HepG2 (cell line): ENCODE measurements at regions not wholly inside any gene's neighbourhood (a gene's known extent, or its start where the extent isn't known, plus 50 kb on each side); places are given as distances from the start of the nearest gene placed in this dataset.

Experiments used
- AFF4 ChIP-seq: sonication (generic); formaldehyde crosslinking; IDR thresholded peaks from 2 replicates; pipeline ENCODE4 v1.4.0; 2020; ENCODE audit warnings: missing genetic modification reagents
- BCL6 ChIP-seq: IDR thresholded peaks from 2 replicates; pipeline ENCODE4 v1.6.1; 2016; ENCODE audit warnings: missing genetic modification reagents, missing compliant biosample characterization
- CAMTA2 ChIP-seq: sonication (generic); formaldehyde crosslinking; IDR thresholded peaks from 2 replicates; pipeline ENCODE4 v1.4.0; 2020; ENCODE audit warnings: mild to moderate bottlenecking, missing genetic modification reagents, borderline replicate concordance
- CHD4 ChIP-seq: fragments of 200-600 bp; sonication (generic); IDR thresholded peaks from 2 replicates; pipeline ENCODE4 v1.7.0; 2017; ENCODE audit warnings: mild to moderate bottlenecking, low read length, borderline replicate concordance
- CTCF ChIP-seq: sonication (generic); formaldehyde crosslinking; IDR thresholded peaks from 2 replicates; pipeline ENCODE4 v1.5.0; 2020; ENCODE audit warnings: mild to moderate bottlenecking, missing genetic modification reagents, moderate library complexity
- GTF3A ChIP-seq: sonication (generic); formaldehyde crosslinking; conservative IDR thresholded peaks from 2 replicates; pipeline ENCODE4 v1.4.0; 2020; ENCODE audit warnings: mild to moderate bottlenecking, missing genetic modification reagents
- JUNB ChIP-seq: sonication (generic); formaldehyde crosslinking; IDR thresholded peaks from 2 replicates; pipeline ENCODE4 v1.8.0; 2022; ENCODE audit warnings: missing genetic modification reagents, mild to moderate bottlenecking, borderline replicate concordance
- MAZ ChIP-seq, 2 experiments: sonication (generic) in 1 of 2; formaldehyde crosslinking in 1 of 2; IDR thresholded peaks; 2 replicates each; pipeline versions ENCODE4 v1.5.0 to v1.6.1; 2012 to 2020; ENCODE audit warnings: low read depth in 2 of 2, mild to moderate bottlenecking in 2 of 2, borderline replicate concordance in 1 of 2, improper control_type of control experiment in 1 of 2, low read length in 1 of 2, missing genetic modification reagents in 1 of 2, moderate library complexity in 1 of 2
- PLSCR1 ChIP-seq: sonication (generic); formaldehyde crosslinking; IDR thresholded peaks from 2 replicates; pipeline ENCODE4 v1.5.0; 2020; ENCODE audit warnings: missing genetic modification reagents, mild to moderate bottlenecking, borderline replicate concordance
- TAF1 ChIP-seq: sonication (generic); formaldehyde crosslinking; IDR thresholded peaks from 2 replicates; pipeline ENCODE4 v1.4.0; 2020; ENCODE audit warnings: missing genetic modification reagents
- ZNF101 ChIP-seq: sonication (generic); formaldehyde crosslinking; IDR thresholded peaks from 2 replicates; pipeline ENCODE4 v1.4.0; 2020; ENCODE audit warnings: mild to moderate bottlenecking, low read depth, missing genetic modification reagents, borderline replicate concordance
- ZNF205 ChIP-seq: IDR thresholded peaks from 2 replicates; pipeline ENCODE4 v1.6.1; 2018; ENCODE audit warnings: missing biosample characterization, missing genetic modification reagents
- ZNF567 ChIP-seq: sonication (generic); formaldehyde crosslinking; IDR thresholded peaks from 2 replicates; pipeline ENCODE4 v1.8.1; 2023; ENCODE audit warnings: mild to moderate bottlenecking, missing genetic modification reagents, borderline replicate concordance
- ZNF770 ChIP-seq: sonication (generic); formaldehyde crosslinking; IDR thresholded peaks from 2 replicates; pipeline ENCODE4 v1.5.0; 2020; ENCODE audit warnings: mild to moderate bottlenecking, missing genetic modification reagents

- no peak for TF ChIP-seq ZNF101 (CRISPR knock-in tag)
- no peak for TF ChIP-seq CTCF (CRISPR knock-in tag)
- no peak for TF ChIP-seq GTF3A
- TF ChIP-seq ZNF205, result no peak
- no peak for TF ChIP-seq CHD4
- no peak for TF ChIP-seq TAF1 (CRISPR knock-in tag)
- TF ChIP-seq CAMTA2, result no peak
- no peak for TF ChIP-seq PLSCR1 (CRISPR knock-in tag)
- no peak for TF ChIP-seq ZNF567 (CRISPR knock-in tag)
- no peak for TF ChIP-seq BCL6 (CRISPR knock-in tag)
- no peak for TF ChIP-seq JUNB (CRISPR knock-in tag)
- TF ChIP-seq MAZ (IDR thresholded peaks at IDR 0.05; ENCODE audit: borderline replicate concordance, low read depth, low read length), result no peak
- TF ChIP-seq MAZ (CRISPR knock-in tag; IDR thresholded peaks at IDR 0.05; ENCODE audit: low read depth), result no peak
- no peak for TF ChIP-seq ZNF770
- TF ChIP-seq AFF4 (CRISPR knock-in tag), result no peak
Measured at GRCh38 chr6:68039641-68040311, 595.3 kb upstream of the ADGRB3 start.
